Panc1 (cell line): ENCODE measurements at regions not wholly inside any gene's neighbourhood (a gene's known extent, or its start where the extent isn't known, plus 50 kb on each side); places are given as distances from the start of the nearest gene placed in this dataset.

Experiments
- ATAC-seq: fragments of 200-7000 bp; cut with Tn5 transposase; 2 replicates; pipeline ENCODE4 v1.9.1; 2020; ENCODE audit warnings: mild to moderate bottlenecking, moderate library complexity
- BruUV-seq: library from RNA; stranded (reverse); fragments of 400-500 nt; replicated peaks from 2 replicates; lab custom pipeline; 2021; lab: Mats Ljungman, UMichigan
- CTCF ChIA-PET: fragments of 300-600 bp; sonication (Branson Sonifier 250); formaldehyde crosslinking; loops from one replicate; lab custom pipeline; 2022; ENCODE audit warnings: antibody characterized with exemption; lab: Charles Lee
- POLR2A ChIA-PET: fragments of 300-600 bp; sonication (Branson Sonifier 250); formaldehyde crosslinking; loops from one replicate; lab custom pipeline; 2022; ENCODE audit warnings: antibody characterized with exemption; lab: Charles Lee
- DNase-seq: peaks from one replicate; pipeline ENCODE4 v3.0.0-alpha.2; 2010; ENCODE audit warnings: low read depth, low spot score
- H3K27ac ChIP-seq: 2 replicates; pipeline ENCODE4 v1.5.1; 2011; ENCODE audit warnings: mild to moderate bottlenecking, low read length, inconsistent platforms
- H3K27me3 ChIP-seq: fragments of 200-500 bp; sonication (Bioruptor generic); 2 replicates; pipeline ENCODE4 v1.6.0; 2014; ENCODE audit warnings: low read length, inconsistent platforms; ENCODE audit not compliant: control insufficient read depth, insufficient read depth
- H3K36me3 ChIP-seq: fragments of 200-500 bp; sonication (Bioruptor generic); 2 replicates; pipeline ENCODE4 v1.5.1; 2014; ENCODE audit warnings: inconsistent platforms, mild to moderate bottlenecking, low read length, moderate library complexity; ENCODE audit not compliant: control insufficient read depth, insufficient read depth
- H3K4me1 ChIP-seq: 2 replicates; pipeline ENCODE4 v1.5.1; 2011; ENCODE audit warnings: inconsistent platforms, mild to moderate bottlenecking, low read length, moderate library complexity; ENCODE audit not compliant: control insufficient read depth, insufficient read depth
- H3K4me3 ChIP-seq, 2 experiments: 2 replicates each; pipeline ENCODE4 v1.5.1; 2011 to 2012; ENCODE audit warnings: low read depth in 2 of 2, low read length in 2 of 2, mild to moderate bottlenecking in 2 of 2, inconsistent platforms in 1 of 2, moderate library complexity in 1 of 2
- H3K9me3 ChIP-seq: fragments of 200-500 bp; sonication (Bioruptor generic); 2 replicates; pipeline ENCODE4 v1.5.1; 2014; ENCODE audit warnings: low read depth, mild to moderate bottlenecking, inconsistent platforms, low read length, moderate library complexity; ENCODE audit not compliant: control insufficient read depth, insufficient read depth
- POLR2AphosphoS5 ChIP-seq: IDR thresholded peaks from 2 replicates; pipeline ENCODE4 v1.6.1; 2012; ENCODE audit warnings: mild to moderate bottlenecking, low read depth, low read length, moderate library complexity
- REST ChIP-seq, 2 experiments: IDR thresholded peaks; 2 replicates each; pipeline ENCODE4 v1.6.1; 2011 to 2012; ENCODE audit warnings: low read depth in 2 of 2, control low read depth in 1 of 2, low read length in 1 of 2, mild to moderate bottlenecking in 1 of 2, moderate library complexity in 1 of 2; ENCODE audit not compliant: insufficient read depth in 1 of 2
- SIN3A ChIP-seq: IDR thresholded peaks from 2 replicates; pipeline ENCODE4 v1.6.1; 2012; ENCODE audit warnings: low read depth, mild to moderate bottlenecking, low read length, moderate library complexity, borderline replicate concordance; ENCODE audit not compliant: insufficient read depth
- TCF7L2 ChIP-seq: IDR thresholded peaks from 2 replicates; pipeline ENCODE4 v1.6.1; 2011; ENCODE audit warnings: mild to moderate bottlenecking, low read depth, low read length, inconsistent platforms
- in situ Hi-C: cut with HindIII; loops from 2 replicates; pipeline ENCODE4 v1.10.0; 2016; ENCODE audit warnings: low sequenced_read_pairs, low pct_unique_long_range_greater_than_20kb
- intact Hi-C: fragments of 100-400 bp; cut with micrococcal nuclease; formaldehyde crosslinking; loops from one replicate; pipeline ENCODE4 v1.10.0; 2022; ENCODE audit not compliant: unreplicated experiment
- TF ChIP-seq, protein P1 (sequence below): fragments of 450-650 bp; IDR thresholded peaks from 2 replicates; pipeline ENCODE4 v1.5.1; 2017; ENCODE audit warnings: mild to moderate bottlenecking

DNA sequence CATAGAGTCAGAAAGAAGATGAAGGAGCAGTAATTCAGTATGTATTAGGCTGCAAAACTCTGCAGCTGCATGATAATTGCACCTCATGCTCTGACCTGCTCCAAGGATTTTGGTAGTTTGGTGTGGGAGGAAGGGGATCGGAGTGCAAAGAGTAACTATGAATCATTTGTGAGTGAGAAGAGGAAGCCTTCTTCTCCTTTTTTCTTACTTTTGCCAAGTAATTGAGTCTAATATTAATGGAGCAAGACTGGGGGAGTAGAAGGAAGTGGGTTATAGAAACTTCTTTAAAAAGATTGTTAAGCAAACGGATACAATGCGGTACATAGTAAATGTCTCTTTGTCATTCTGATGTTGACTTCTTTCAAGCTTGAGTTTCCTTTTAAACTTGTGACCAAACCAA, 276.5 kb downstream of the EDEM1 start:
- CTCF ChIA-PET: no interaction called here
- ATAC-seq (no peak), DNase-seq (no peak)
- Histone ChIP-seq H3K27me3 (no peaks in the 10 kb centered on the region), H3K27ac (no peak overlapping the region), H3K4me1 (no peaks in the 10 kb centered on the region), H3K36me3 (no peaks in the 10 kb centered on the region), H3K4me3 (no peak overlapping the region), H3K9me3 (no peaks in the 10 kb centered on the region)
- BruUV-seq: no TSS peak
- intact Hi-C loops (no loop called here), in situ Hi-C loops (no loop called here)
- POLR2A ChIA-PET: no interaction called here
- no peak for TF ChIP-seq SIN3A
- TF ChIP-seq REST (IDR thresholded peaks at IDR 0.05; ENCODE audit: insufficient read depth in 1 of 2, low read depth in 2 of 2, low read length in 1 of 2): no peak
- TF ChIP-seq POLR2AphosphoS5: no peak
- no peak for TF ChIP-seq TCF7L2
- TF ChIP-seq, protein P1, sequence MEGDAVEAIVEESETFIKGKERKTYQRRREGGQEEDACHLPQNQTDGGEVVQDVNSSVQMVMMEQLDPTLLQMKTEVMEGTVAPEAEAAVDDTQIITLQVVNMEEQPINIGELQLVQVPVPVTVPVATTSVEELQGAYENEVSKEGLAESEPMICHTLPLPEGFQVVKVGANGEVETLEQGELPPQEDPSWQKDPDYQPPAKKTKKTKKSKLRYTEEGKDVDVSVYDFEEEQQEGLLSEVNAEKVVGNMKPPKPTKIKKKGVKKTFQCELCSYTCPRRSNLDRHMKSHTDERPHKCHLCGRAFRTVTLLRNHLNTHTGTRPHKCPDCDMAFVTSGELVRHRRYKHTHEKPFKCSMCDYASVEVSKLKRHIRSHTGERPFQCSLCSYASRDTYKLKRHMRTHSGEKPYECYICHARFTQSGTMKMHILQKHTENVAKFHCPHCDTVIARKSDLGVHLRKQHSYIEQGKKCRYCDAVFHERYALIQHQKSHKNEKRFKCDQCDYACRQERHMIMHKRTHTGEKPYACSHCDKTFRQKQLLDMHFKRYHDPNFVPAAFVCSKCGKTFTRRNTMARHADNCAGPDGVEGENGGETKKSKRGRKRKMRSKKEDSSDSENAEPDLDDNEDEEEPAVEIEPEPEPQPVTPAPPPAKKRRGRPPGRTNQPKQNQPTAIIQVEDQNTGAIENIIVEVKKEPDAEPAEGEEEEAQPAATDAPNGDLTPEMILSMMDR: no peak

GRCh38 chr3:5464649-5465048, 277.1 kb downstream of the EDEM1 start:
- DNase-seq: no peak
- Histone ChIP-seq H3K27me3 (no peaks in the 10 kb centered on the region), H3K9me3 (no peaks in the 10 kb centered on the region), H3K36me3 (no peaks in the 10 kb centered on the region), H3K4me1 (no peaks in the 10 kb centered on the region), H3K27ac (no peak overlapping the region), H3K4me3 (no peak overlapping the region)
- ChIA-PET POLR2A (no interaction called here), CTCF (no interaction called here)
- in situ Hi-C loops: no loop called here
- ATAC-seq: no peak
- no TSS peak for BruUV-seq
- intact Hi-C loops: no loop called here
- TF ChIP-seq TCF7L2 (no peak), SIN3A (no peak), REST (IDR thresholded peaks at IDR 0.05; ENCODE audit: insufficient read depth in 1 of 2, low read depth in 2 of 2, low read length in 1 of 2) (no peak)
